SK-N-SH (cell line): ENCODE measurements at regions not wholly inside any gene's neighbourhood (a gene's known extent, or its start where the extent isn't known, plus 50 kb on each side); places are given as distances from the start of the nearest gene placed in this dataset.
A peak's percentile ranks its signal among the peaks of the same experiment; 100 is the strongest.

Source experiments
- CTCF ChIA-PET: fragments of 300-600, 350-600 bp; formaldehyde crosslinking; extraction: SDS; loops from one replicate; lab custom pipeline; 2021; lab: Yijun Ruan, JAX
- POLR2A ChIA-PET: fragments of 350-600 bp; sonication (Branson Sonifier 250); formaldehyde crosslinking; extraction: SDS; loops from one replicate; lab custom pipeline; 2020; ENCODE audit warnings: antibody characterized with exemption, inconsistent platforms; lab: Yijun Ruan, JAX
- DNase-seq: peaks from one replicate; pipeline ENCODE4 v3.0.0; 2012
- H2AFZ ChIP-seq: fragments of 200-600 bp; sonication (generic); 2 replicates; pipeline ENCODE4 v1.8.1; 2016; ENCODE audit warnings: antibody characterized with exemption, mild to moderate bottlenecking, low read depth
- H3F3A ChIP-seq: fragments of 200-600 bp; sonication (generic); replicated peaks from 2 replicates; pipeline ENCODE3; 2016; ENCODE audit warnings: antibody characterized with exemption, mild to moderate bottlenecking; ENCODE audit not compliant: insufficient read depth
- H3K27ac ChIP-seq, 2 experiments: fragments of 200-500 bp in 1 of 2; fragments of 200-600 bp in 1 of 2; sonication (Bioruptor generic) in 1 of 2; sonication (generic), shearing (Covaris generic) in 1 of 2; 2 replicates each; pipeline versions ENCODE4 v1.5.1 to v1.6.1; 2014 to 2016; ENCODE audit warnings: low read depth in 2 of 2, inconsistent platforms in 1 of 2, low read length in 1 of 2, mild to moderate bottlenecking in 1 of 2, mixed read lengths in 1 of 2
- H3K27me3 ChIP-seq: fragments of 200-600 bp; sonication (generic), shearing (Covaris generic); 2 replicates; pipeline ENCODE4 v1.6.1; 2016; ENCODE audit warnings: mixed run types; ENCODE audit not compliant: insufficient read depth
- H3K36me3 ChIP-seq, 2 experiments: fragments of 200-500 bp in 1 of 2; fragments of 200-600 bp in 1 of 2; sonication (Bioruptor generic) in 1 of 2; sonication (generic) in 1 of 2; replicated peaks in 1 of 2; 2 replicates each; pipeline versions ENCODE3 to v1.5.1; 2014 to 2016; ENCODE audit warnings: low read length in 1 of 2, mild to moderate bottlenecking in 1 of 2; ENCODE audit not compliant: insufficient read depth in 2 of 2, control insufficient read depth in 1 of 2
- H3K4me1 ChIP-seq, 2 experiments: fragments of 200-500 bp in 1 of 2; fragments of 200-600 bp in 1 of 2; sonication (Bioruptor generic) in 1 of 2; sonication (generic), shearing (Covaris generic) in 1 of 2; 2 replicates each; pipeline versions ENCODE4 v1.5.1 to v1.6.1; 2014 to 2016; ENCODE audit warnings: low read depth in 1 of 2, low read length in 1 of 2, mixed run types in 1 of 2; ENCODE audit not compliant: insufficient read depth in 2 of 2, control insufficient read depth in 1 of 2
- H3K4me2 ChIP-seq: fragments of 200-600 bp; sonication (generic), shearing (Covaris generic); 2 replicates; pipeline ENCODE4 v1.6.1; 2017; ENCODE audit warnings: mixed run types
- H3K4me3 ChIP-seq, 2 experiments: fragments of 200-500 bp in 1 of 2; fragments of 200-600 bp in 1 of 2; sonication (Bioruptor generic) in 1 of 2; sonication (generic), shearing (Covaris generic) in 1 of 2; 2 replicates each; pipeline versions ENCODE4 v1.5.1 to v1.8.1; 2014 to 2016; ENCODE audit warnings: low read depth in 2 of 2, inconsistent platforms in 1 of 2, low read length in 1 of 2, mild to moderate bottlenecking in 1 of 2, mixed read lengths in 1 of 2, moderate library complexity in 1 of 2
- H3K79me2 ChIP-seq: fragments of 200-600 bp; sonication (generic); 2 replicates; pipeline ENCODE4 v1.8.1; 2017; ENCODE audit warnings: mild to moderate bottlenecking; ENCODE audit not compliant: insufficient read depth
- H3K9ac ChIP-seq: fragments of 200-600 bp; sonication (generic); 2 replicates; pipeline ENCODE4 v1.6.1; 2017; ENCODE audit warnings: mixed run types
- H3K9me2 ChIP-seq: fragments of 200-600 bp; sonication (generic); 2 replicates; pipeline ENCODE4 v1.6.1; 2017; ENCODE audit warnings: mixed run types
- H3K9me3 ChIP-seq: fragments of 200-600 bp; sonication (generic); 2 replicates; pipeline ENCODE4 v1.6.1; 2017; ENCODE audit warnings: mixed run types, mild to moderate bottlenecking, moderate library complexity
- H4K20me1 ChIP-seq: fragments of 200-600 bp; sonication (generic); 2 replicates; pipeline ENCODE4 v1.6.1; 2017; ENCODE audit warnings: mild to moderate bottlenecking, mixed run types; ENCODE audit not compliant: insufficient read depth
- EP300 ChIP-seq, 2 experiments: IDR thresholded peaks; 2 replicates each; pipeline versions ENCODE4 v1.4.0 to v1.6.1; 2012; ENCODE audit warnings: borderline replicate concordance in 1 of 2, low read depth in 1 of 2, low read length in 1 of 2
- MEF2A ChIP-seq: IDR thresholded peaks from 2 replicates; pipeline ENCODE4 v1.4.0; 2012; ENCODE audit warnings: low read depth, borderline replicate concordance
- REST ChIP-seq: IDR thresholded peaks from 2 replicates; pipeline ENCODE4 v1.6.1; 2012; ENCODE audit warnings: mild to moderate bottlenecking, low read depth, low read length, moderate library complexity
- TCF12 ChIP-seq: IDR thresholded peaks from 2 replicates; pipeline ENCODE4 v1.4.0; 2012
- TEAD4 ChIP-seq: IDR thresholded peaks from 2 replicates; pipeline ENCODE4 v1.4.0; 2012; ENCODE audit warnings: mild to moderate bottlenecking, borderline replicate concordance; ENCODE audit not compliant: insufficient read depth
- WGBS: methylation state at CpG from one replicate; pipeline ENCODE4 v1.1.6; 2017; ENCODE audit warnings: low lambda C conversion rate; 5-methylcytosine and 5-hydroxymethylcytosine counted together

DNA sequence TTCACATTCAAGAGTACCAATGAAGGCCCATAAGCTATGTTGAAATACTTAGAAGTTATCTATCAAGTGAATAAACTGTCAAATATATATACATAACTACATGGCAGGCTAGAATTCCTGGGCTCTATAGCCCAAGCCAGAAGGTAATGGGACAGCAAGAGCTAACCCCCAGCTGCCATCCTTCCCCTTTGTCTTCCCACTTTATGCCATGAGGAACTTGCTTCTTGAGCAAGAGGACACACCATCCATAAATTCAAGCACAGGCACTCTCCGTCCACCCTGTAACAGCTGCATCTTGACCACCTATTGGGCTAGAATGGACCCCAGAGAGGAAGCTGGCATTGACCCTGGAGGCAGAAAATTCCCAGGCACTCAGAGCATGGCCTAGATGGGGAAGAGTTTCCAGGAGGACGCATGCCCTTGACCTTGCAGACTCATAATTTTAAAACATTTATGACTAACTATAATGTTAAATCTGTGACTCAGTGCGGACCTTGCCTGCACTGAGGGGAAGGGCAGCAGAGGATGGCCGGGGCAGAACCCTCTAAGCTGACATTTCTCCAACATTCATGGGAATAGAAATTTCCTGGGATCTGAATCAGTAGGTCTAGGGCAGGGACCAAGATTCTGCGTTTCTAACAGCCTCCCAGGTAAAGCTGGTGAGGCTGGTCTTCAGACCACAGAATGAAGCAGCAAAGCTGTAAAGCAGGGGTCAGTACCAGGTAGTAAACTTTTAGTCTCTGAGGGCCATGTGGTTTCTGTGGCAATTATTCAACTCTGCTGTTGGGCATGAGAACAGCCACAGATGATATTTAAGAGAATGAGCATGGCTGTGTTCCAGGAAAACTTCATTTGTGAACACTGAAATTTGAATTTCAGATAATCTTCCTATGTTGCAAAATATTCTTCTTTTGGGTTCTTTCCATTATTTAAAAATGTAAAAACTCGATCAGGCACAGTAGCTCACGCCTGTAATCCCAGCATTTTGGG is 71.4 kb upstream of the CLDN10 start:
- Histone ChIP-seq H3F3A (no peaks in the 10 kb centered on the region), H3K4me1 (peaks cover 0 to 18% of the 10 kb centered on the region in 2 experiments; a peak in 1 of 4 replicates), H3K9ac (no peak overlapping the region), H3K4me2 (no peak overlapping the region; the same call in 1 of the 2 replicates), H3K27me3 (no peaks in the 10 kb centered on the region), H3K79me2 (no peaks in the 10 kb centered on the region), H3K4me3 (no peak overlapping the region), H3K9me3 (no peaks in the 10 kb centered on the region), H4K20me1 (no peaks in the 10 kb centered on the region), H2AFZ (no peak overlapping the region), H3K36me3 (no peaks in the 10 kb centered on the region), H3K27ac (0 out of 4 replicates have a peak overlapping the region, but pooled peaks of 1 of the 2 experiments have one; percentile 27), H3K9me2 (no peaks in the 10 kb centered on the region)
- WGBS = 58% methylated on average over 6 of the region's 7 CpGs
- no peak for DNase-seq
- ChIA-PET POLR2A (no interaction called here), CTCF (interaction anchor here (1.2 to 8.8 kb wide), 8 partner anchors 11 to 1045 kb away, joined by 3 to 56 read pairs (median 4); no protein-coding TSS in a partner anchor)
- no peak for TF ChIP-seq TEAD4
- TF ChIP-seq TCF12 = no peak
- TF ChIP-seq EP300 (IDR thresholded peaks at IDR 0.05; ENCODE audit: borderline replicate concordance in 1 of 2, low read depth in 1 of 2, low read length in 1 of 2) = no peak
- no peak for TF ChIP-seq REST

DNA sequence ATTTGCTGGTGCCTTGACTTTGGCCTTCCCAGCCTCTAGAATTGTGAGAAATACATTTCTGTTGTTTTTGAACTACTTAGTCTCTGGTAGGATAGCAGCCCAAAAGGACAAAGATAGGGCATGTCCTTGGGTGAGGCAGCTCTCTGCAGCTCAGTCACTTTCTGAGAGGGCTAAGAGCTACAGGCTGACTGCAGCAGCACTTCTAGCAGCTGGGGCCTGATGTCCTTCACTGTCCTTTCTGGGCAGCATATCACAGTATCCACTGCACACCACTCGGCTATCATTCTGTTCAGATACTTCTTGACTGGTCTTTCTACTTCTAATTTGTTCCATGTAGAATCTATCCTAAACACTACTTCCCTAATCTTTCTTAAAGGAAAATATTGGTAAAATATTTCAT is 68.5 kb upstream of the CLDN10 start:
- Histone ChIP-seq H3K36me3 (no peaks in the 10 kb centered on the region), H3K4me2 (no peak overlapping the region), H3K9me3 (no peaks in the 10 kb centered on the region), H3K4me1 (peaks cover 0 to 14% of the 10 kb centered on the region in 2 experiments; a peak in 1 of 4 replicates), H3K79me2 (no peaks in the 10 kb centered on the region), H2AFZ (no peak overlapping the region), H3K27me3 (no peaks in the 10 kb centered on the region), H4K20me1 (no peaks in the 10 kb centered on the region)
- DNase-seq = no peak
- CTCF ChIA-PET = interaction anchor here (0.9 to 2.0 kb wide), 3 partner anchors 80 to 295 kb away, joined by 3 to 7 read pairs (median 5); partner anchors contain the start of gene ABCC4
- TF ChIP-seq MEF2A = no peak
- TF ChIP-seq, all 33 proteins: peak for 0
- H3K4me3 ChIP-seq = no peak overlapping the region
- H3K9me2 ChIP-seq = no peaks in the 10 kb centered on the region
- 94% methylated on average over 1 of the region's 1 CpG for WGBS
- no peak overlapping the region for H3K27ac ChIP-seq
- no peaks in the 10 kb centered on the region for H3F3A ChIP-seq
- H3K9ac ChIP-seq = no peak overlapping the region
- POLR2A ChIA-PET = no interaction called here
